NCI-H82 (cell line): ENCODE measurements at regions not wholly inside any gene's neighbourhood (a gene's known extent, or its start where the extent isn't known, plus 50 kb on each side); places are given as distances from the start of the nearest gene placed in this dataset.

Source experiments
- DNase-seq: peaks from one replicate; lab custom pipeline; 2025; lab: John Stamatoyannopoulos, UW

- DNase-seq, result peak; percentile 94
Observed at GRCh38 chr18:38321262-38321661, 755.7 kb upstream of the CELF4 start.

GRCh38 chr18:38318416-38318815, 752.8 kb upstream of the CELF4 start:
- DNase-seq, result no peak

GRCh38 chr18:38313831-38314230, 748.2 kb upstream of the CELF4 start:
- peak; percentile 13 for DNase-seq

GRCh38 chr18:38312532-38312931, 746.9 kb upstream of the CELF4 start:
- DNase-seq, result no peak

- DNase-seq, result no peak
Observed at GRCh38 chr18:38310936-38311335, 745.3 kb upstream of the CELF4 start.

GRCh38 chr18:38307914-38308313, 742.3 kb upstream of the CELF4 start:
- no peak for DNase-seq

GRCh38 chr18:38305961-38306360, 740.4 kb upstream of the CELF4 start:
- DNase-seq, result no peak

- DNase-seq, result no peak
Observed at GRCh38 chr18:38301621-38302020, 736.0 kb upstream of the CELF4 start.

- DNase-seq, result peak; percentile 91
Observed at GRCh38 chr18:38297910-38298309, 732.3 kb upstream of the CELF4 start.

GRCh38 chr18:38290229-38290628, 724.6 kb upstream of the CELF4 start:
- DNase-seq, result no peak

GRCh38 chr18:38284972-38285371, 719.4 kb upstream of the CELF4 start:
- no peak for DNase-seq

GRCh38 chr18:38263066-38263465, 697.5 kb upstream of the CELF4 start:
- DNase-seq, result no peak

- no peak for DNase-seq
Observed at GRCh38 chr18:38262661-38263060, 697.1 kb upstream of the CELF4 start.

- DNase-seq, result no peak
Observed at GRCh38 chr18:38257661-38258060, 692.1 kb upstream of the CELF4 start.

GRCh38 chr18:38256366-38256765, 690.8 kb upstream of the CELF4 start:
- no peak for DNase-seq

- DNase-seq, result peak; percentile 27
Observed at GRCh38 chr18:38250971-38251370, 685.4 kb upstream of the CELF4 start.

GRCh38 chr18:38244480-38244879, 678.9 kb upstream of the CELF4 start:
- no peak for DNase-seq

GRCh38 chr18:38243291-38243690, 677.7 kb upstream of the CELF4 start:
- DNase-seq, result no peak

GRCh38 chr18:38241736-38242135, 676.1 kb upstream of the CELF4 start:
- no peak for DNase-seq

GRCh38 chr18:38241216-38241615, 675.6 kb upstream of the CELF4 start:
- DNase-seq, result no peak

GRCh38 chr18:38239606-38240005, 674.0 kb upstream of the CELF4 start:
- DNase-seq, result no peak

- peak; percentile 38 for DNase-seq
Observed at GRCh38 chr18:38237796-38238195, 672.2 kb upstream of the CELF4 start.

GRCh38 chr18:38221476-38222100, 656.0 kb upstream of the CELF4 start:
- peak; percentile 51 for DNase-seq

- DNase-seq, result no peak
Observed at GRCh38 chr18:38198956-38199355, 633.4 kb upstream of the CELF4 start.

- no peak for DNase-seq
Observed at GRCh38 chr18:38198526-38198925, 632.9 kb upstream of the CELF4 start.
